ENCODE measurements at regions not wholly inside any gene's neighbourhood (a gene's known extent, or its start where the extent isn't known, plus 50 kb on each side); places are given as distances from the start of the nearest gene placed in this dataset.

DNA sequence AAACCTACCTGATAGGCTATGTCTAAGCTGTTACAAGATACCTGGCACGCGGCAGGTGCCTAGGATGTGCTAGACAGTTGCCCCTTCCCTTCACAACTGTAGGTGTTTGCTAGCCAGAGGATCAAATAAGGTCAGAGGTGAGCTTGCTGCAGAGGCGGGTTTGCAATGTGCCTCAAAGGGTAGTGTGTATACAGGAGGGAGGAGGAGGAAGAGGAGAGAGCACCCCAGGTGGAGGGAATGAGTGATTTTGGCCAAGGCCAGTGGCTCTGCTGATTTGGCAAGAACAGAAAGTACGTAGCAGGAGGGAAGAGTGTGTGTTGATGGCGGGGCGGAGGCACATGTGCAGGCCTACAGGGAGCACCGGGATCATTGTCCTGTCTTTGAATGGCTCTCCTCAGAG lies 236.5 kb downstream of the HAUS1 start:
- TF ChIP-seq TAF1 (conservative IDR thresholded peaks at IDR 0.05) = no peak
- TF ChIP-seq, protein P1, sequence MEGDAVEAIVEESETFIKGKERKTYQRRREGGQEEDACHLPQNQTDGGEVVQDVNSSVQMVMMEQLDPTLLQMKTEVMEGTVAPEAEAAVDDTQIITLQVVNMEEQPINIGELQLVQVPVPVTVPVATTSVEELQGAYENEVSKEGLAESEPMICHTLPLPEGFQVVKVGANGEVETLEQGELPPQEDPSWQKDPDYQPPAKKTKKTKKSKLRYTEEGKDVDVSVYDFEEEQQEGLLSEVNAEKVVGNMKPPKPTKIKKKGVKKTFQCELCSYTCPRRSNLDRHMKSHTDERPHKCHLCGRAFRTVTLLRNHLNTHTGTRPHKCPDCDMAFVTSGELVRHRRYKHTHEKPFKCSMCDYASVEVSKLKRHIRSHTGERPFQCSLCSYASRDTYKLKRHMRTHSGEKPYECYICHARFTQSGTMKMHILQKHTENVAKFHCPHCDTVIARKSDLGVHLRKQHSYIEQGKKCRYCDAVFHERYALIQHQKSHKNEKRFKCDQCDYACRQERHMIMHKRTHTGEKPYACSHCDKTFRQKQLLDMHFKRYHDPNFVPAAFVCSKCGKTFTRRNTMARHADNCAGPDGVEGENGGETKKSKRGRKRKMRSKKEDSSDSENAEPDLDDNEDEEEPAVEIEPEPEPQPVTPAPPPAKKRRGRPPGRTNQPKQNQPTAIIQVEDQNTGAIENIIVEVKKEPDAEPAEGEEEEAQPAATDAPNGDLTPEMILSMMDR (IDR thresholded peaks at IDR 0.05; ENCODE audit: low read depth, low read length, missing input control) = no peak
- TF ChIP-seq SP1 (IDR thresholded peaks at IDR 0.05) = no peak
- no peak for TF ChIP-seq RAD21 (IDR thresholded peaks at IDR 0.05)
- TF ChIP-seq, protein P2, sequence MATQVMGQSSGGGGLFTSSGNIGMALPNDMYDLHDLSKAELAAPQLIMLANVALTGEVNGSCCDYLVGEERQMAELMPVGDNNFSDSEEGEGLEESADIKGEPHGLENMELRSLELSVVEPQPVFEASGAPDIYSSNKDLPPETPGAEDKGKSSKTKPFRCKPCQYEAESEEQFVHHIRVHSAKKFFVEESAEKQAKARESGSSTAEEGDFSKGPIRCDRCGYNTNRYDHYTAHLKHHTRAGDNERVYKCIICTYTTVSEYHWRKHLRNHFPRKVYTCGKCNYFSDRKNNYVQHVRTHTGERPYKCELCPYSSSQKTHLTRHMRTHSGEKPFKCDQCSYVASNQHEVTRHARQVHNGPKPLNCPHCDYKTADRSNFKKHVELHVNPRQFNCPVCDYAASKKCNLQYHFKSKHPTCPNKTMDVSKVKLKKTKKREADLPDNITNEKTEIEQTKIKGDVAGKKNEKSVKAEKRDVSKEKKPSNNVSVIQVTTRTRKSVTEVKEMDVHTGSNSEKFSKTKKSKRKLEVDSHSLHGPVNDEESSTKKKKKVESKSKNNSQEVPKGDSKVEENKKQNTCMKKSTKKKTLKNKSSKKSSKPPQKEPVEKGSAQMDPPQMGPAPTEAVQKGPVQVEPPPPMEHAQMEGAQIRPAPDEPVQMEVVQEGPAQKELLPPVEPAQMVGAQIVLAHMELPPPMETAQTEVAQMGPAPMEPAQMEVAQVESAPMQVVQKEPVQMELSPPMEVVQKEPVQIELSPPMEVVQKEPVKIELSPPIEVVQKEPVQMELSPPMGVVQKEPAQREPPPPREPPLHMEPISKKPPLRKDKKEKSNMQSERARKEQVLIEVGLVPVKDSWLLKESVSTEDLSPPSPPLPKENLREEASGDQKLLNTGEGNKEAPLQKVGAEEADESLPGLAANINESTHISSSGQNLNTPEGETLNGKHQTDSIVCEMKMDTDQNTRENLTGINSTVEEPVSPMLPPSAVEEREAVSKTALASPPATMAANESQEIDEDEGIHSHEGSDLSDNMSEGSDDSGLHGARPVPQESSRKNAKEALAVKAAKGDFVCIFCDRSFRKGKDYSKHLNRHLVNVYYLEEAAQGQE (IDR thresholded peaks at IDR 0.05) = no peak
- TF ChIP-seq, protein P3, sequence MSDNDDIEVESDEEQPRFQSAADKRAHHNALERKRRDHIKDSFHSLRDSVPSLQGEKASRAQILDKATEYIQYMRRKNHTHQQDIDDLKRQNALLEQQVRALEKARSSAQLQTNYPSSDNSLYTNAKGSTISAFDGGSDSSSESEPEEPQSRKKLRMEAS (IDR thresholded peaks at IDR 0.05) = no peak

All from liver (tissue), 3 donors.